HepG2 (cell line): ENCODE measurements at regions not wholly inside any gene's neighbourhood (a gene's known extent, or its start where the extent isn't known, plus 50 kb on each side); places are given as distances from the start of the nearest gene placed in this dataset.

Source experiments
- ATAC-seq: fragments of 200-7000 bp; cut with Tn5 transposase; 3 replicates; pipeline ENCODE4 v1.9.1; 2020; ENCODE audit warnings: mild to moderate bottlenecking, moderate library complexity
- BruUV-seq: library from RNA; stranded (reverse); fragments of 400-500 nt; replicated peaks from 2 replicates; lab custom pipeline; 2021; lab: Mats Ljungman, UMichigan
- CTCF ChIA-PET: fragments of 300-600 bp; formaldehyde crosslinking; extraction: SDS; loops from one replicate; lab custom pipeline; 2021; ENCODE audit warnings: low total read pairs, inconsistent platforms, low intra/inter-chr PET ratio; lab: Yijun Ruan, JAX
- POLR2A ChIA-PET: fragments of 350-600 bp; sonication (Branson Sonifier 250); formaldehyde crosslinking; loops from one replicate; lab custom pipeline; 2020; ENCODE audit warnings: antibody characterized with exemption, inconsistent platforms; lab: Yijun Ruan, JAX
- DNase-seq: peaks from one replicate; pipeline ENCODE4 v3.0.0-alpha.2; 2015; ENCODE audit warnings: low spot score
- FAIRE-seq: peaks from 3 replicates; lab custom pipeline; 2011; peaks lifted over from hg19 to GRCh38; lab: Jason Lieb, UNC
- H2AFZ ChIP-seq: one replicate; pipeline ENCODE4 v1.6.1; 2011; ENCODE audit warnings: low read length, inconsistent platforms
- H3K27ac ChIP-seq: fragments of 300-600 bp; 3 replicates; pipeline ENCODE4 v1.8.0; 2011; ENCODE audit warnings: mixed run types, mild to moderate bottlenecking, mixed read lengths, low read length, inconsistent platforms; ENCODE audit not compliant: insufficient read depth; ENCODE audit errors: extremely low read length
- H3K27me3 ChIP-seq, 2 experiments: fragments of 200-600 bp in 1 of 2; 2 replicates in 1 of 2; 3 replicates in 1 of 2; pipeline versions ENCODE4 v1.6.0 to v1.8.0; 2011; ENCODE audit warnings: low read length in 2 of 2, mild to moderate bottlenecking in 2 of 2, moderate library complexity in 2 of 2, inconsistent platforms in 1 of 2; ENCODE audit not compliant: insufficient read depth in 2 of 2, control insufficient read depth in 1 of 2
- H3K36me3 ChIP-seq, 2 experiments: fragments of 200-600 bp in 1 of 2; replicated peaks in 1 of 2; 2 replicates in 1 of 2; 3 replicates in 1 of 2; pipeline versions ENCODE4 v1.5.1 to v1.8.0; 2011; ENCODE audit warnings: low read length in 2 of 2, inconsistent platforms in 1 of 2; ENCODE audit not compliant: insufficient read depth in 2 of 2, control insufficient read depth in 1 of 2
- H3K4me1 ChIP-seq: 2 replicates; pipeline ENCODE4 v1.5.1; 2012; ENCODE audit warnings: low read length, inconsistent platforms; ENCODE audit not compliant: insufficient read depth
- H3K4me2 ChIP-seq: 2 replicates; pipeline ENCODE4 v1.6.0; 2011; ENCODE audit warnings: low read depth, low read length, inconsistent platforms
- H3K4me3 ChIP-seq, 3 experiments: fragments of 200-600 bp in 1 of 3; sonication (generic), shearing (Covaris generic) in 1 of 3; replicated peaks in 1 of 3; 2 replicates each; pipeline ENCODE4 v1.5.1; 2011 to 2016; ENCODE audit warnings: low read length in 3 of 3, inconsistent platforms in 2 of 3, low read depth in 2 of 3, mild to moderate bottlenecking in 2 of 3, control low read depth in 1 of 3, mixed read lengths in 1 of 3; ENCODE audit not compliant: insufficient read depth in 1 of 3
- H3K79me2 ChIP-seq: one replicate; pipeline ENCODE4 v1.6.1; 2011; ENCODE audit warnings: low read length, inconsistent platforms; ENCODE audit not compliant: insufficient read depth
- H3K9ac ChIP-seq: 2 replicates; pipeline ENCODE4 v1.6.0; 2011; ENCODE audit warnings: mild to moderate bottlenecking, low read depth, low read length, inconsistent platforms; ENCODE audit not compliant: insufficient read depth
- H3K9me3 ChIP-seq: 2 replicates; pipeline ENCODE4 v1.5.1; 2012; ENCODE audit warnings: mild to moderate bottlenecking, low read length
- H4K20me1 ChIP-seq: 2 replicates; pipeline ENCODE4 v1.6.0; 2011; ENCODE audit warnings: inconsistent platforms, mild to moderate bottlenecking, low read length, moderate library complexity; ENCODE audit not compliant: insufficient read depth
- GMEB2 ChIP-seq: IDR thresholded peaks from 2 replicates; pipeline ENCODE4 v1.6.1; 2016; ENCODE audit warnings: missing biosample characterization, missing genetic modification reagents, low read depth
- HOXA7 ChIP-seq: sonication (generic); formaldehyde crosslinking; IDR thresholded peaks from 2 replicates; pipeline ENCODE4 v1.8.1; 2022; ENCODE audit warnings: mild to moderate bottlenecking, missing genetic modification reagents, moderate library complexity
- MAFF ChIP-seq: IDR thresholded peaks from 2 replicates; pipeline ENCODE4 v1.6.1; 2011; ENCODE audit warnings: low read depth, low read length, improper control_type of control experiment
- MAFK ChIP-seq, 2 experiments: IDR thresholded peaks in 1 of 2; conservative IDR thresholded peaks in 1 of 2; 2 replicates each; pipeline ENCODE4 v1.6.1; 2011; ENCODE audit warnings: improper control_type of control experiment in 2 of 2, low read length in 2 of 2
- SMYD3 ChIP-seq: sonication (generic); formaldehyde crosslinking; IDR thresholded peaks from 2 replicates; pipeline ENCODE4 v1.8.1; 2023; ENCODE audit warnings: mild to moderate bottlenecking, missing genetic modification reagents
- TOPORS ChIP-seq: sonication (generic); formaldehyde crosslinking; IDR thresholded peaks from 2 replicates; pipeline ENCODE4 v1.8.0; 2023; ENCODE audit warnings: mild to moderate bottlenecking, missing genetic modification reagents
- ZBTB7A ChIP-seq: sonication (generic); formaldehyde crosslinking; IDR thresholded peaks from 2 replicates; pipeline ENCODE4 v1.8.0; 2022; ENCODE audit warnings: mild to moderate bottlenecking, missing genetic modification reagents
- ZNF136 ChIP-seq: sonication (generic); formaldehyde crosslinking; IDR thresholded peaks from 2 replicates; pipeline ENCODE4 v1.8.1; 2022; ENCODE audit warnings: low read depth, mild to moderate bottlenecking, moderate library complexity, missing genetic modification reagents
- ZNF704 ChIP-seq: sonication (generic); formaldehyde crosslinking; IDR thresholded peaks from 2 replicates; pipeline ENCODE4 v1.8.1; 2023; ENCODE audit warnings: mild to moderate bottlenecking, inconsistent platforms, moderate library complexity, missing genetic modification reagents, borderline replicate concordance
- ZNF75D ChIP-seq: sonication (generic); formaldehyde crosslinking; IDR thresholded peaks from 2 replicates; pipeline ENCODE4 v1.8.1; 2023; ENCODE audit warnings: missing genetic modification reagents, mild to moderate bottlenecking, borderline replicate concordance
- WGBS: methylation state at CpG from one replicate; pipeline ENCODE4 v1.1.6; 2017; ENCODE audit warnings: low lambda C conversion rate; 5-methylcytosine and 5-hydroxymethylcytosine counted together
- in situ Hi-C: cut with HindIII; loops from 2 replicates; pipeline ENCODE4 v1.10.0; 2017; ENCODE audit warnings: low pct_unique_long_range_greater_than_20kb; ENCODE audit not compliant: extremely low pct_ligation_motif_present
- intact Hi-C: fragments of 100-400 bp; cut with micrococcal nuclease; formaldehyde crosslinking; loops from one replicate; pipeline ENCODE4 v1.10.0; 2022; ENCODE audit not compliant: unreplicated experiment

- TF ChIP-seq ZNF704 (CRISPR knock-in tag) (no peak), SMYD3 (no peak), ZBTB7A (CRISPR knock-in tag) (no peak), ZNF75D (CRISPR knock-in tag) (no peak), GMEB2 (CRISPR knock-in tag) (no peak)
These were observed 161.1 kb upstream of the ROBO1 start (continued) for GRCh38 chr3:79928687-79929408.

- no TSS peak for BruUV-seq
- no peak overlapping the region for H3K27ac ChIP-seq
- ATAC-seq (no peak), DNase-seq (no peak), FAIRE-seq (no peak)
- WGBS = 3% methylated on average over 3 of the region's 3 CpGs
- no peak overlapping the region for H3K9ac ChIP-seq
- no peaks in the 10 kb centered on the region for H3K27me3 ChIP-seq
- ChIA-PET CTCF (no interaction called here), POLR2A (no interaction called here)
- H3K79me2 ChIP-seq = no peaks in the 10 kb centered on the region
- H3K36me3 ChIP-seq = no peaks in the 10 kb centered on the region
- H3K4me3 ChIP-seq = no peak overlapping the region
- intact Hi-C loops (no loop called here), in situ Hi-C loops (no loop called here)
- H3K9me3 ChIP-seq = no peaks in the 10 kb centered on the region
- TF ChIP-seq ZNF136 (CRISPR knock-in tag) (no peak), TOPORS (CRISPR knock-in tag) (no peak), MAFK (conservative IDR thresholded peaks at IDR 0.05 in 1 of 2, IDR thresholded peaks at IDR 0.05 in 1 of 2; ENCODE audit: low read length in 2 of 2) (peak; percentile 30 to 73; a peak in 2 of 4 replicates), MAFF (peak; percentile 63), HOXA7 (CRISPR knock-in tag) (no peak)
- H4K20me1 ChIP-seq = no peaks in the 10 kb centered on the region
- H2AFZ ChIP-seq = no peak overlapping the region
- no peaks in the 10 kb centered on the region for H3K4me1 ChIP-seq
- no peak overlapping the region for H3K4me2 ChIP-seq
These were observed 158.7 kb upstream of the ROBO1 start for GRCh38 chr3:79926522-79926921.
